Kidney (tissue), 13 donors: ENCODE measurements at regions not wholly inside any gene's neighbourhood (a gene's known extent, or its start where the extent isn't known, plus 50 kb on each side); places are given as distances from the start of the nearest gene placed in this dataset.

ENCODE experiments used
- DNase-seq, 5 donors: peaks; one replicate each; pipeline ENCODE4 v3.0.0-alpha.2; 2013 to 2020
- FAIRE-seq: peaks from 2 replicates; lab custom pipeline; 2012; peaks lifted over from hg19 to GRCh38; lab: Jason Lieb, UNC
- H3K27ac ChIP-seq, 2 donors: one replicate each; pipeline ENCODE4 v1.7.0; 2013; ENCODE audit warnings: low read depth in 2 of 2, low read length in 2 of 2, inconsistent platforms in 1 of 2
- H3K27me3 ChIP-seq: one replicate; pipeline ENCODE4 v1.7.1; 2013; ENCODE audit warnings: low read length, inconsistent platforms; ENCODE audit not compliant: control insufficient read depth, insufficient read depth
- H3K36me3 ChIP-seq, 3 donors: one replicate each; pipeline versions ENCODE4 v1.7.0 to v1.7.1; 2013; ENCODE audit warnings: low read length in 3 of 3, control low read depth in 1 of 3, inconsistent platforms in 1 of 3; ENCODE audit not compliant: insufficient read depth in 3 of 3, control insufficient read depth in 2 of 3
- H3K4me1 ChIP-seq, 3 donors: one replicate each; pipeline versions ENCODE4 v1.7.0 to v1.7.1; 2013; ENCODE audit warnings: low read length in 3 of 3, inconsistent platforms in 1 of 3, low read depth in 1 of 3; ENCODE audit not compliant: control insufficient read depth in 2 of 3, insufficient read depth in 2 of 3
- H3K4me3 ChIP-seq, 3 donors: one replicate each; pipeline versions ENCODE4 v1.7.0 to v1.8.1; 2013; ENCODE audit warnings: low read length in 3 of 3, control low read depth in 1 of 3, inconsistent platforms in 1 of 3
- H3K9ac ChIP-seq, 3 donors: one replicate each; pipeline versions ENCODE4 v1.7.0 to v1.7.1; 2013; ENCODE audit warnings: low read length in 3 of 3, control low read depth in 1 of 3, inconsistent platforms in 1 of 3
- H3K9me3 ChIP-seq, 3 donors: one replicate each; pipeline versions ENCODE4 v1.7.0 to v1.7.1; 2013; ENCODE audit warnings: low read length in 3 of 3, control low read depth in 1 of 3, inconsistent platforms in 1 of 3; ENCODE audit not compliant: control insufficient read depth in 2 of 3, insufficient read depth in 1 of 3
- intact Hi-C: fragments of 100-400 bp; cut with DNase I; formaldehyde crosslinking; loops from one replicate; pipeline ENCODE4 v1.11.1; 2022
- TF ChIP-seq, protein P1 (sequence below): IDR thresholded peaks from 3 replicates; pipeline ENCODE4 v1.5.1; 2012; ENCODE audit warnings: mild to moderate bottlenecking, moderate library complexity, borderline replicate concordance; ENCODE audit not compliant: insufficient read depth; ENCODE audit errors: extremely low read depth
- donor health status: control.
- donor health status: control.
- donor health status: control.
- donor health status: control.
- donor health status: control.
- donor health status: DM: yes; HTN: yes; CAD: no.
- donor health status: Normal renal cell carcinoma (clear cell type).

DNA sequence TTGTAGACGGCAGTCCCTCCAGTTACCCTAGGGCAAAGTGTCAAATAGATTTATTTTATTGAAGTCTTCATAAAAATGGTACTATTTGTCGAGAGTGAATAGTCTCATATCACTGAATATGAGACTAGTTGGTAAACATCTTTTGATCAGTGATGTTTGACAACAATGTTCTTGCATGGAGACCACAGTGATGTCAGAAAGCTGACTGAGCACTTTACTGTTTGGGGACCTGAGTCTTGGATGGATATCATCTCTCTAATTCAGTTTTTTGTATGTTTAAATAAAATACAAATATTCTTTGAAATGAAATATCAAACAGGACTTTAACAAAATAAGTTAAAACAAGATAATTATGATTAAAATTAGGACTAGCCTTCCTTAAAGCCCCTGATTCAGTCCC is 1315.4 kb upstream of the NRXN1 start:
- Histone ChIP-seq H3K27ac (no peak overlapping the region), H3K4me3 (no peak overlapping the region), H3K36me3 (no peaks in the 10 kb centered on the region), H3K4me1 (no peaks in the 10 kb centered on the region), H3K27me3 (no peaks in the 10 kb centered on the region), H3K9ac (no peak overlapping the region), H3K9me3 (no peaks in the 10 kb centered on the region)
- intact Hi-C loops: no loop called here
- FAIRE-seq (no peak), DNase-seq (no peak)
- TF ChIP-seq, protein P1, sequence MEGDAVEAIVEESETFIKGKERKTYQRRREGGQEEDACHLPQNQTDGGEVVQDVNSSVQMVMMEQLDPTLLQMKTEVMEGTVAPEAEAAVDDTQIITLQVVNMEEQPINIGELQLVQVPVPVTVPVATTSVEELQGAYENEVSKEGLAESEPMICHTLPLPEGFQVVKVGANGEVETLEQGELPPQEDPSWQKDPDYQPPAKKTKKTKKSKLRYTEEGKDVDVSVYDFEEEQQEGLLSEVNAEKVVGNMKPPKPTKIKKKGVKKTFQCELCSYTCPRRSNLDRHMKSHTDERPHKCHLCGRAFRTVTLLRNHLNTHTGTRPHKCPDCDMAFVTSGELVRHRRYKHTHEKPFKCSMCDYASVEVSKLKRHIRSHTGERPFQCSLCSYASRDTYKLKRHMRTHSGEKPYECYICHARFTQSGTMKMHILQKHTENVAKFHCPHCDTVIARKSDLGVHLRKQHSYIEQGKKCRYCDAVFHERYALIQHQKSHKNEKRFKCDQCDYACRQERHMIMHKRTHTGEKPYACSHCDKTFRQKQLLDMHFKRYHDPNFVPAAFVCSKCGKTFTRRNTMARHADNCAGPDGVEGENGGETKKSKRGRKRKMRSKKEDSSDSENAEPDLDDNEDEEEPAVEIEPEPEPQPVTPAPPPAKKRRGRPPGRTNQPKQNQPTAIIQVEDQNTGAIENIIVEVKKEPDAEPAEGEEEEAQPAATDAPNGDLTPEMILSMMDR: no peak

DNA sequence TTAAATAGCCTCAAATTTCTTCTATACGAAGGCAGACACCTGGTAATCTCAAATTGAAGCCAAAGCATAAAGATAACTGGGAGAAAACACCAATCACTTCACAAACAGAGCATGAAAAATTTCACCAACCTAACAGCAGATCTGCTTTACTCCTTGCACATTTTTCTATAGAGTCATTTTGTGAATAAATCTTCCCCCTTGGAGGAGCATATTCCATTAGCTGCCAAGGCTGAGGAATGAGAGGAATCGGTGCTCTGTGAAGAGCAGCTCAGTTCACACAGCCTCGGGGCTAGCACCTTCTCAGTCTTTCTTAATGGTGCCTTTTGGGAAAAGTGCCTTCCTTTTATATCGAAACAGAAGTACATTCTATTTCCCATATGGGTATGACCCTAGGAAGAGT is 1313.7 kb upstream of the NRXN1 start:
- intact Hi-C loops: no loop called here

DNA sequence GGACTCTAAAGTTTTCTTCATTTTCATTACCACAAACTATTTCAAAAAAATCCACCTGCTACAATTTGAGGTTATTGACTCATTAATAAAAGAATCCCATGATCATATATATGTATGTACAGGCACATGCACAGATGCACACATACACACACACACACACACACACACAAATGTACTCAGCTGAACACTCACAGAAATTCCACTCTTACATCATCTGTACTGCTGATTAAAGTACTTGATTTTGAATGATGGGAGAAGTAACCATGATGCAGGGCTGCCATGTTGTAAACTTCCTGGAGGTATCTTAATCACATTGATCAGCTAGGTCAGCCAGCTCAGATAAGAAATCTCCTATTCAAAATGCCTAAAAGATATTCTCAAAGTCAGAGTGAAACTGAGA is 1313.2 kb upstream of the NRXN1 start:
- intact Hi-C loops: no loop called here
- no peak for FAIRE-seq
- Histone ChIP-seq H3K4me1 (no peaks in the 10 kb centered on the region), H3K36me3 (no peaks in the 10 kb centered on the region), H3K4me3 (no peak overlapping the region), H3K9ac (no peak overlapping the region), H3K27me3 (no peaks in the 10 kb centered on the region), H3K9me3 (no peaks in the 10 kb centered on the region), H3K27ac (no peak overlapping the region)
- no peak for DNase-seq
- TF ChIP-seq, protein P1: no peak

More for the DNA sequence above, 1313.7 kb upstream of the NRXN1 start:
- Histone ChIP-seq H3K4me1 (no peaks in the 10 kb centered on the region), H3K9me3 (no peaks in the 10 kb centered on the region), H3K4me3 (no peak overlapping the region), H3K27me3 (no peaks in the 10 kb centered on the region), H3K9ac (no peak overlapping the region), H3K36me3 (no peaks in the 10 kb centered on the region), H3K27ac (no peak overlapping the region)
- TF ChIP-seq, protein P1: no peak
- FAIRE-seq: no peak
- peak in 1 of 5 donors; percentile 7 for DNase-seq

DNA sequence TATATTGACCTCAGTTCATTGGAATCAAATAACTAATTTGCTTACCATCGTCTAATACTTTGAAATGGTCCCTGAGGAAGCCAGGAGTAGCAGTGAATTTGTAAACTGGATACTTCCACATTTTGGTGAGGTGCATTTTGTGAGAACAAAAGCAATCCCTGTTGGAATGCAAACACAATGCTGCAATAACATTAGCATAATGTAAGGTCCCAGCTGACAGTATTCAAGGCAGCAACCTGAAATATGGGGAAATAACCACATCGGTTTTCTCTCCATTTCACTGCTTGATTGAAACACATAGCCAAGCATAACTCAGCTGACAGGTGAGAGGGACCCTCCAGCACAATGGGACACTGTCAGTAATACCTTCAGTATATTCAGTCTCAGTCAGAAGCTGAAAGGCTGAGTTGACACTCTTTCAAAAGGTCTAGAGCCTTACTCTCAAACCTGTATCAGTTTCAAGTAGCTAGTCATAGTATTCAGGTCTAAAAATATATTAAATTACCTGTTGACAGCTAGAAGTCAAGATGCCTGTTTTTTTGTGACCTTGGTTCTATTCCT is 1311.9 kb upstream of the NRXN1 start:
- intact Hi-C loops: no loop called here

More for the DNA sequence above, 1311.9 kb upstream of the NRXN1 start:
- Histone ChIP-seq H3K9me3 (no peaks in the 10 kb centered on the region), H3K4me1 (no peaks in the 10 kb centered on the region), H3K27me3 (no peaks in the 10 kb centered on the region), H3K36me3 (no peaks in the 10 kb centered on the region), H3K4me3 (no peak overlapping the region), H3K9ac (no peak overlapping the region), H3K27ac (no peak overlapping the region)
- DNase-seq (no peak), FAIRE-seq (no peak)
- TF ChIP-seq, protein P1: no peak
